HCEC 1CT (cell line): ENCODE measurements at regions not wholly inside any gene's neighbourhood (a gene's known extent, or its start where the extent isn't known, plus 50 kb on each side); places are given as distances from the start of the nearest gene placed in this dataset.

Source experiments
- DNase-seq: peaks from one replicate; pipeline ENCODE4 v3.0.0-alpha.2; 2017

- DNase-seq: no peak
Observed at GRCh38 chr2:176687944-176688343, 418.7 kb downstream of the MTX2 start.

GRCh38 chr2:176689711-176690110, 420.5 kb downstream of the MTX2 start:
- DNase-seq: no peak

- DNase-seq: no peak
Observed at GRCh38 chr2:176691471-176691870, 422.2 kb downstream of the MTX2 start.

GRCh38 chr2:176692533-176692932, 423.3 kb downstream of the MTX2 start:
- no peak for DNase-seq

- DNase-seq: no peak
Observed at GRCh38 chr2:176699098-176699497, 429.9 kb downstream of the MTX2 start.

- DNase-seq: no peak
Observed at GRCh38 chr2:176699644-176700043, 430.4 kb downstream of the MTX2 start.

- no peak for DNase-seq
Observed at GRCh38 chr2:176702131-176702530, 432.9 kb downstream of the MTX2 start.

GRCh38 chr2:176704282-176704858, 435.1 kb downstream of the MTX2 start:
- no peak for DNase-seq

- no peak for DNase-seq
Observed at GRCh38 chr2:176709149-176709951, 440.1 kb downstream of the MTX2 start.

GRCh38 chr2:176709991-176710390, 440.7 kb downstream of the MTX2 start:
- no peak for DNase-seq

GRCh38 chr2:176710657-176711186, 441.5 kb downstream of the MTX2 start:
- DNase-seq: no peak

- no peak for DNase-seq
Observed at GRCh38 chr2:176725873-176726645, 456.8 kb downstream of the MTX2 start.

- no peak for DNase-seq
Observed at GRCh38 chr2:176727696-176728095, 458.5 kb downstream of the MTX2 start.

GRCh38 chr2:176729706-176730569, 460.7 kb downstream of the MTX2 start:
- DNase-seq: no peak

GRCh38 chr2:176732780-176733179, 463.5 kb downstream of the MTX2 start:
- no peak for DNase-seq

GRCh38 chr2:176733698-176734430, 464.6 kb downstream of the MTX2 start:
- DNase-seq: no peak

- DNase-seq: no peak
Observed at GRCh38 chr2:176734868-176735267, 465.6 kb downstream of the MTX2 start.

- DNase-seq: no peak
Observed at GRCh38 chr2:176742271-176742670, 470.3 kb upstream of the HNRNPA3 start.

- no peak for DNase-seq
Observed at GRCh38 chr2:176743671-176744070, 468.9 kb upstream of the HNRNPA3 start.

GRCh38 chr2:176744146-176744545, 468.4 kb upstream of the HNRNPA3 start:
- no peak for DNase-seq

- no peak for DNase-seq
Observed at GRCh38 chr2:176745543-176746200, 466.9 kb upstream of the HNRNPA3 start.
